GM12878 (cell line): ENCODE measurements at regions not wholly inside any gene's neighbourhood (a gene's known extent, or its start where the extent isn't known, plus 50 kb on each side); places are given as distances from the start of the nearest gene placed in this dataset.

ENCODE experiments used
- ATAC-seq: fragments of 200-7000 bp; cut with Tn5 transposase; 3 replicates; pipeline ENCODE4 v1.9.1; 2020; ENCODE audit warnings: mild to moderate bottlenecking, moderate library complexity
- BruUV-seq: library from RNA; stranded (reverse); fragments of 400-500 nt; replicated peaks from 2 replicates; lab custom pipeline; 2021; lab: Mats Ljungman, UMichigan
- CTCF ChIA-PET: fragments of 300-600 bp; sonication (Branson Sonifier 250); formaldehyde crosslinking; extraction: SDS; loops from one replicate; lab custom pipeline; 2021; ENCODE audit warnings: inconsistent platforms; lab: Yijun Ruan, JAX
- POLR2A ChIA-PET: fragments of 350-600 bp; formaldehyde crosslinking; extraction: SDS; loops from one replicate; lab custom pipeline; 2021; ENCODE audit warnings: inconsistent platforms; lab: Charles Lee
- RAD21 ChIA-PET: fragments of 300-600 bp; sonication (Branson Sonifier 250); formaldehyde crosslinking; loops from one replicate; lab custom pipeline; 2023; ENCODE audit warnings: antibody characterized with exemption; ENCODE audit not compliant: unreplicated experiment; lab: Charles Lee
- SMC1A ChIA-PET: fragments of 300-600 bp; sonication (Branson Sonifier 250); formaldehyde crosslinking; loops from one replicate; lab custom pipeline; 2023; ENCODE audit not compliant: unreplicated experiment, uncharacterized antibody; lab: Charles Lee
- DNase-seq: peaks from one replicate; pipeline ENCODE4 v3.0.0-alpha.2; 2011; ENCODE audit warnings: low read depth, low spot score
- FAIRE-seq: peaks from 3 replicates; lab custom pipeline; 2011; peaks lifted over from hg19 to GRCh38; lab: Jason Lieb, UNC
- H2AFZ ChIP-seq: 2 replicates; pipeline ENCODE4 v1.6.0; 2011; ENCODE audit warnings: low read depth, low read length, control low read depth; ENCODE audit not compliant: control insufficient read depth
- H3K27ac ChIP-seq: 2 replicates; pipeline ENCODE4 v1.5.1; 2011; ENCODE audit warnings: control low read depth; ENCODE audit not compliant: control insufficient read depth, insufficient read depth
- H3K27me3 ChIP-seq, 2 experiments: replicated peaks in 1 of 2; 2 replicates each; pipeline versions ENCODE4 v1.6.0 to v1.6.1; 2011; ENCODE audit warnings: low read length in 1 of 2; ENCODE audit not compliant: control insufficient read depth in 2 of 2, insufficient read depth in 2 of 2
- H3K36me3 ChIP-seq, 2 experiments: 2 replicates each; pipeline ENCODE4 v1.5.1; 2011; ENCODE audit warnings: low read length in 1 of 2; ENCODE audit not compliant: control insufficient read depth in 2 of 2, insufficient read depth in 2 of 2
- H3K4me1 ChIP-seq: 2 replicates; pipeline ENCODE4 v1.6.1; 2011; ENCODE audit warnings: mild to moderate bottlenecking, low read length, moderate library complexity, mixed read lengths; ENCODE audit not compliant: control insufficient read depth, insufficient read depth
- H3K4me2 ChIP-seq: 2 replicates; pipeline ENCODE4 v1.6.0; 2011; ENCODE audit warnings: control low read depth; ENCODE audit not compliant: control insufficient read depth, insufficient read depth
- H3K4me3 ChIP-seq: fragments of 200-600 bp; sonication (generic); 2 replicates; pipeline ENCODE4 v1.5.1; 2016
- H3K79me2 ChIP-seq: 2 replicates; pipeline ENCODE4 v1.6.0; 2011; ENCODE audit warnings: low read length; ENCODE audit not compliant: control insufficient read depth, insufficient read depth
- H3K9ac ChIP-seq: 2 replicates; pipeline ENCODE4 v1.8.0; 2011; ENCODE audit warnings: low read length, control low read depth, mixed read lengths; ENCODE audit not compliant: control insufficient read depth, insufficient read depth
- H3K9me3 ChIP-seq: replicated peaks from 3 replicates; pipeline ENCODE4 v1.5.1; 2011; ENCODE audit warnings: mild to moderate bottlenecking, low read length; ENCODE audit not compliant: control insufficient read depth, insufficient read depth
- H4K20me1 ChIP-seq: 2 replicates; pipeline ENCODE4 v1.6.0; 2011; ENCODE audit not compliant: control insufficient read depth, insufficient read depth
- BMI1 ChIP-seq: fragments of 450-650 bp; IDR thresholded peaks from 2 replicates; pipeline ENCODE4 v1.6.1; 2016; ENCODE audit warnings: mild to moderate bottlenecking, moderate library complexity, borderline replicate concordance
- DPF2 ChIP-seq: fragments of 450-650 bp; IDR thresholded peaks from 2 replicates; pipeline ENCODE4 v1.6.1; 2017; ENCODE audit warnings: mild to moderate bottlenecking
- IKZF2 ChIP-seq, 2 experiments: fragments of 450-650 bp; IDR thresholded peaks; 2 replicates each; pipeline ENCODE4 v1.6.1; 2017; ENCODE audit warnings: mild to moderate bottlenecking in 2 of 2, moderate library complexity in 2 of 2
- NFYB ChIP-seq: IDR thresholded peaks from 2 replicates; pipeline ENCODE4 v1.6.1; 2011; ENCODE audit warnings: low read depth, mild to moderate bottlenecking, low read length, improper control_type of control experiment, moderate library complexity; ENCODE audit not compliant: insufficient read depth
- NR2C2 ChIP-seq: IDR thresholded peaks from 2 replicates; pipeline ENCODE4 v1.6.1; 2011; ENCODE audit warnings: borderline replicate concordance, low read depth; ENCODE audit not compliant: control insufficient read depth, insufficient read length
- POU2F2 ChIP-seq: IDR thresholded peaks from 3 replicates; pipeline ENCODE4 v1.6.1; 2011; ENCODE audit warnings: low read depth, mild to moderate bottlenecking, low read length, borderline replicate concordance
- YBX1 ChIP-seq: fragments of 450-650 bp; IDR thresholded peaks from 2 replicates; pipeline ENCODE4 v1.6.1; 2016; ENCODE audit warnings: antibody characterized with exemption
- ZNF687 ChIP-seq: fragments of 450-650 bp; IDR thresholded peaks from 2 replicates; pipeline ENCODE4 v1.6.1; 2017; ENCODE audit warnings: mild to moderate bottlenecking, moderate library complexity
- WGBS: methylation state at CpG from one replicate; pipeline ENCODE4 v1.1.6; 2016; ENCODE audit warnings: low lambda C conversion rate; ENCODE audit not compliant: insufficient replicate concordance, insufficient coverage; ENCODE audit errors: missing lambda C conversion rate; 5-methylcytosine and 5-hydroxymethylcytosine counted together
- in situ Hi-C: fragments of 300-500 bp; cut with MboI; formaldehyde crosslinking; loops from 9 replicates; pipeline ENCODE4 v1.14.3; 2018; ENCODE audit warnings: mixed read lengths
- intact Hi-C: fragments of 100-400 bp; cut with micrococcal nuclease; formaldehyde crosslinking; loops from one replicate; pipeline ENCODE4 v1.14.2; 2022; ENCODE audit not compliant: unreplicated experiment
- TF ChIP-seq, protein P1 (sequence below): fragments of 450-650 bp; IDR thresholded peaks from 2 replicates; pipeline ENCODE4 v1.6.1; 2016; ENCODE audit warnings: mild to moderate bottlenecking, moderate library complexity, borderline replicate concordance

DNA sequence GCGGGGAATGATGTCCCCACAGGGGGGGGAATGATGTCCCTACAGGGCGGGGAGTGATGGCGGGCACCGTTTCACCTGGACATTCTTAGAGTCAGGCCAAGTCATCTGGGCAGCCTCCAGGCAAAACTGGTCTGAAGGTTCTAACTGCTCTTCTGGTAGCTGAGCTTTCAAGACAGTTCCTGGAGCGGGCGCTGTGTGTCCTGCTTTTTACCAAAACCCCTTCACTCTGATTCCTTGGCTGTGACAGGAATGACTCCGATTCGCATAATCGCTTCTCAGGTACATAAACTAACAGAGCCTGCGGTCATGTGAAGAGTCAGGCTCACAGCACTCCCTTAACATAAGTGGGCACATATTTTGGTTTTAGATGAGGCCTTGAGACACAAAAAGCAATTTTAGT, 836.0 kb downstream of the TRIML1 start:
- FAIRE-seq (no peak), ATAC-seq (no peak), DNase-seq (no peak)
- TF ChIP-seq POU2F2 = no peak
- TF ChIP-seq NR2C2 = no peak
- H3K9ac ChIP-seq = no peak overlapping the region
- ChIA-PET RAD21 (no interaction called here), POLR2A (no interaction called here), CTCF (no interaction called here), SMC1A (no interaction called here)
- 66% methylated on average over 9 of the region's 10 CpGs for WGBS
- no peaks in the 10 kb centered on the region for H3K9me3 ChIP-seq
- H3K4me2 ChIP-seq = no peak overlapping the region
- no peaks in the 10 kb centered on the region for H3K4me1 ChIP-seq
- no peaks in the 10 kb centered on the region for H4K20me1 ChIP-seq
- in situ Hi-C loops (no loop called here), intact Hi-C loops (no loop called here)
- H3K27ac ChIP-seq = no peak overlapping the region
- H3K4me3 ChIP-seq = no peak overlapping the region
- no peak overlapping the region for H2AFZ ChIP-seq
- H3K36me3 ChIP-seq = no peaks in the 10 kb centered on the region
- BruUV-seq = no TSS peak
- H3K79me2 ChIP-seq = no peaks in the 10 kb centered on the region
- no peaks in the 10 kb centered on the region for H3K27me3 ChIP-seq

GRCh38 chr4:188976644-188977115, 837.4 kb downstream of the TRIML1 start:
- no peak for ATAC-seq
- Histone ChIP-seq H2AFZ (no peak overlapping the region), H3K36me3 (no peaks in the 10 kb centered on the region), H3K4me2 (no peak overlapping the region), H3K27ac (no peak overlapping the region), H3K9ac (no peak overlapping the region), H3K79me2 (no peaks in the 10 kb centered on the region), H3K9me3 (no peaks in the 10 kb centered on the region), H4K20me1 (no peaks in the 10 kb centered on the region), H3K27me3 (no peaks in the 10 kb centered on the region), H3K4me3 (no peak overlapping the region), H3K4me1 (no peaks in the 10 kb centered on the region)
- CTCF ChIA-PET = no interaction called here
- POLR2A ChIA-PET = no interaction called here
- no peak for FAIRE-seq
- no TSS peak for BruUV-seq
- intact Hi-C loops (no loop called here), in situ Hi-C loops (no loop called here)
- SMC1A ChIA-PET = no interaction called here
- DNase-seq = no peak
- WGBS = 8% methylated on average over 2 of the region's 2 CpGs
- RAD21 ChIA-PET = no interaction called here
- TF ChIP-seq, protein P1, sequence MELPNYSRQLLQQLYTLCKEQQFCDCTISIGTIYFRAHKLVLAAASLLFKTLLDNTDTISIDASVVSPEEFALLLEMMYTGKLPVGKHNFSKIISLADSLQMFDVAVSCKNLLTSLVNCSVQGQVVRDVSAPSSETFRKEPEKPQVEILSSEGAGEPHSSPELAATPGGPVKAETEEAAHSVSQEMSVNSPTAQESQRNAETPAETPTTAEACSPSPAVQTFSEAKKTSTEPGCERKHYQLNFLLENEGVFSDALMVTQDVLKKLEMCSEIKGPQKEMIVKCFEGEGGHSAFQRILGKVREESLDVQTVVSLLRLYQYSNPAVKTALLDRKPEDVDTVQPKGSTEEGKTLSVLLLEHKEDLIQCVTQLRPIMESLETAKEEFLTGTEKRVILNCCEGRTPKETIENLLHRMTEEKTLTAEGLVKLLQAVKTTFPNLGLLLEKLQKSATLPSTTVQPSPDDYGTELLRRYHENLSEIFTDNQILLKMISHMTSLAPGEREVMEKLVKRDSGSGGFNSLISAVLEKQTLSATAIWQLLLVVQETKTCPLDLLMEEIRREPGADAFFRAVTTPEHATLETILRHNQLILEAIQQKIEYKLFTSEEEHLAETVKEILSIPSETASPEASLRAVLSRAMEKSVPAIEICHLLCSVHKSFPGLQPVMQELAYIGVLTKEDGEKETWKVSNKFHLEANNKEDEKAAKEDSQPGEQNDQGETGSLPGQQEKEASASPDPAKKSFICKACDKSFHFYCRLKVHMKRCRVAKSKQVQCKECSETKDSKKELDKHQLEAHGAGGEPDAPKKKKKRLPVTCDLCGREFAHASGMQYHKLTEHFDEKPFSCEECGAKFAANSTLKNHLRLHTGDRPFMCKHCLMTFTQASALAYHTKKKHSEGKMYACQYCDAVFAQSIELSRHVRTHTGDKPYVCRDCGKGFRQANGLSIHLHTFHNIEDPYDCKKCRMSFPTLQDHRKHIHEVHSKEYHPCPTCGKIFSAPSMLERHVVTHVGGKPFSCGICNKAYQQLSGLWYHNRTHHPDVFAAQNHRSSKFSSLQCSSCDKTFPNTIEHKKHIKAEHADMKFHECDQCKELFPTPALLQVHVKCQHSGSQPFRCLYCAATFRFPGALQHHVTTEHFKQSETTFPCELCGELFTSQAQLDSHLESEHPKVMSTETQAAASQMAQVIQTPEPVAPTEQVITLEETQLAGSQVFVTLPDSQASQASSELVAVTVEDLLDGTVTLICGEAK = no peak
- no peak for TF ChIP-seq ZNF687
- TF ChIP-seq BMI1 = no peak
- no peak for TF ChIP-seq YBX1
- TF ChIP-seq DPF2 = no peak
- TF ChIP-seq NFYB = no peak
- TF ChIP-seq IKZF2 (IDR thresholded peaks at IDR 0.05) = no peak
